ENCODE measurements at regions not wholly inside any gene's neighbourhood (a gene's known extent, or its start where the extent isn't known, plus 50 kb on each side); places are given as distances from the start of the nearest gene placed in this dataset.
A peak's percentile ranks its signal among the peaks of the same experiment; 100 is the strongest.

GRCh38 chr13:39282400-39282972 lies 244.2 kb downstream of the NHLRC3 start:
- TF ChIP-seq, protein P1, sequence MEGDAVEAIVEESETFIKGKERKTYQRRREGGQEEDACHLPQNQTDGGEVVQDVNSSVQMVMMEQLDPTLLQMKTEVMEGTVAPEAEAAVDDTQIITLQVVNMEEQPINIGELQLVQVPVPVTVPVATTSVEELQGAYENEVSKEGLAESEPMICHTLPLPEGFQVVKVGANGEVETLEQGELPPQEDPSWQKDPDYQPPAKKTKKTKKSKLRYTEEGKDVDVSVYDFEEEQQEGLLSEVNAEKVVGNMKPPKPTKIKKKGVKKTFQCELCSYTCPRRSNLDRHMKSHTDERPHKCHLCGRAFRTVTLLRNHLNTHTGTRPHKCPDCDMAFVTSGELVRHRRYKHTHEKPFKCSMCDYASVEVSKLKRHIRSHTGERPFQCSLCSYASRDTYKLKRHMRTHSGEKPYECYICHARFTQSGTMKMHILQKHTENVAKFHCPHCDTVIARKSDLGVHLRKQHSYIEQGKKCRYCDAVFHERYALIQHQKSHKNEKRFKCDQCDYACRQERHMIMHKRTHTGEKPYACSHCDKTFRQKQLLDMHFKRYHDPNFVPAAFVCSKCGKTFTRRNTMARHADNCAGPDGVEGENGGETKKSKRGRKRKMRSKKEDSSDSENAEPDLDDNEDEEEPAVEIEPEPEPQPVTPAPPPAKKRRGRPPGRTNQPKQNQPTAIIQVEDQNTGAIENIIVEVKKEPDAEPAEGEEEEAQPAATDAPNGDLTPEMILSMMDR (IDR thresholded peaks at IDR 0.05; ENCODE audit: extremely low read depth, missing control alignments) = no peak
- peak; percentile 36 for DNase-seq (ENCODE audit: low spot score)

DNA sequence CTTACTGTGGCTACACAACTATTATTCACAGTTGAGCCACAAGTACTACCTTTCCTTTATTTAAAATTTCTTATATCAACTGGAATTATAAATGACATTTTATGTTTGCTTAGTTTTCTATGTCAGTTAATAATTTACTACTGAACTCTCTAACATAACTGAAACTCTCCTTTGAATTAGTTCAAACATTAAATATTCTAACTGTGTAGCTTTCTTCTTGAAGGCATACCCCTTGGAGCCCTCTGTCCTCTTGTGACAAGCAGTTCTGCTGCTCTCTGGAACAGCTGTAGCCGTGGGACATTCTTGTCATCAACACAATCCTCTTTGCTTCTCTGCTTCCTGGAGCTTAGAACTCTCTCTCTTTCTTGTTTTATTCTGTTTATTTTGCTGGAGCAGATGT lies 244.8 kb downstream of the NHLRC3 start:
- TF ChIP-seq, protein P1 (IDR thresholded peaks at IDR 0.05; ENCODE audit: extremely low read depth, missing control alignments) = no peak
- no peak for DNase-seq (ENCODE audit: low spot score)

DNA sequence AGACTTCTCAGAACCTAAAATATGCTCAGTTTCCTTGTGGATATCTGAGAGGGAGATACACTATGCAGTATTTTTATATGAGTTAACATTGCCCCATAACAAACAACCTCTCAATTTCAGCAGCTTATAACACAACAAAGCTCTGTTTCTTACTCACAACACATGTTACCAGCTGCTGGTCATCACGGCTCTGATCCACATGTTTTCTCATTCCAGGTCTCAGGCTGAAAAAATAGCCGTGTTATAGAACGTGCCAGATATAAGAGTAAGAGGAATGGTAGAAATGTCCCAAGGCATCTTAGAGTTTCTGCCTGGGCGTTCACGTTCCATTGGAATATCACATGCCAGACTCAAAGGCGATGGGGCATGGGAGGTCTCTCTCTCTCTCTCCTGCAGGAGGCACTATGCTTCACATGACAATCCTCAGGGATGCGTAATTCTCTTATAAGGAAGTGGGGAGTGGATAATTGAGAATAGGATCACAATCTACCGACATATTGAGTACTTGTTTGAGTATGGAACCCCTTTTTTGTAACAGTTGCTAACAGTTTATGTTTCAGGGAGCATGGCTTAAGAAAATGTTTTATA lies 246.6 kb downstream of the NHLRC3 start:
- TF ChIP-seq, protein P1 (IDR thresholded peaks at IDR 0.05; ENCODE audit: extremely low read depth, missing control alignments) = no peak
- no peak for DNase-seq (ENCODE audit: low spot score)
